ENCODE measurements at regions not wholly inside any gene's neighbourhood (a gene's known extent, or its start where the extent isn't known, plus 50 kb on each side); places are given as distances from the start of the nearest gene placed in this dataset.

GRCh38 chr10:9863559-9864121 lies 1154.0 kb upstream of the CELF2 start:
- no peak overlapping the region for H3K4me3 ChIP-seq (replicated peaks; ENCODE audit: insufficient read depth, low read length)
- TF ChIP-seq SPI1 (IDR thresholded peaks at IDR 0.05; ENCODE audit: borderline replicate concordance, low read depth) (no peak), REST (IDR thresholded peaks at IDR 0.05; ENCODE audit: insufficient replicate concordance, low read depth) (no peak), CTCF (IDR thresholded peaks at IDR 0.05; ENCODE audit: insufficient read depth, low read length) (no peak), POLR2AphosphoS5 (IDR thresholded peaks at IDR 0.05; ENCODE audit: low read depth) (no peak), GABPA (IDR thresholded peaks at IDR 0.05; ENCODE audit: low read depth) (no peak)
- no peaks in the 10 kb centered on the region for H3K27me3 ChIP-seq (ENCODE audit: insufficient read depth, poor library complexity, severe bottlenecking)
- no peak overlapping the region for H3K27ac ChIP-seq (replicated peaks)
- no peak for DNase-seq (ENCODE audit: low read depth in 1 of 2, low spot score in 1 of 2)

- Histone ChIP-seq H3K27ac (replicated peaks) (no peak overlapping the region), H3K4me3 (replicated peaks; ENCODE audit: insufficient read depth, low read length) (no peak overlapping the region), H3K27me3 (ENCODE audit: insufficient read depth, poor library complexity, severe bottlenecking) (no peaks in the 10 kb centered on the region)
- TF ChIP-seq CTCF (IDR thresholded peaks at IDR 0.05; ENCODE audit: insufficient read depth, low read length), result no peak
- no peak for TF ChIP-seq REST (IDR thresholded peaks at IDR 0.05; ENCODE audit: insufficient replicate concordance, low read depth)
- DNase-seq (ENCODE audit: low read depth in 1 of 2, low spot score in 1 of 2), result no peak
Observed at GRCh38 chr10:9868499-9868898, 1149.2 kb upstream of the CELF2 start.

- no peak for DNase-seq (ENCODE audit: low read depth in 1 of 2, low spot score in 1 of 2)
- Histone ChIP-seq H3K27me3 (ENCODE audit: insufficient read depth, poor library complexity, severe bottlenecking) (no peaks in the 10 kb centered on the region), H3K27ac (replicated peaks) (no peak overlapping the region), H3K4me3 (replicated peaks; ENCODE audit: insufficient read depth, low read length) (no peak overlapping the region)
- TF ChIP-seq CTCF (IDR thresholded peaks at IDR 0.05; ENCODE audit: insufficient read depth, low read length), result no peak
- TF ChIP-seq POLR2AphosphoS5 (IDR thresholded peaks at IDR 0.05; ENCODE audit: low read depth), result no peak
- TF ChIP-seq SPI1 (IDR thresholded peaks at IDR 0.05; ENCODE audit: borderline replicate concordance, low read depth), result no peak
- TF ChIP-seq REST (IDR thresholded peaks at IDR 0.05; ENCODE audit: insufficient replicate concordance, low read depth), result no peak
- no peak for TF ChIP-seq GABPA (IDR thresholded peaks at IDR 0.05; ENCODE audit: low read depth)
Observed at GRCh38 chr10:9869205-9869604, 1148.5 kb upstream of the CELF2 start.

Data from HL-60 (cell line).